NB4 (cell line): ENCODE measurements at regions not wholly inside any gene's neighbourhood (a gene's known extent, or its start where the extent isn't known, plus 50 kb on each side); places are given as distances from the start of the nearest gene placed in this dataset.

ENCODE experiments used
- DNase-seq: peaks from one replicate; pipeline ENCODE4 v3.0.0; 2010; ENCODE audit warnings: low read depth
- H3K4me3 ChIP-seq: one replicate; pipeline ENCODE4 v1.5.1; 2011; ENCODE audit warnings: mild to moderate bottlenecking, low read depth, low read length, moderate library complexity
- MYC ChIP-seq: IDR thresholded peaks from 2 replicates; pipeline ENCODE4 v1.6.1; 2011; ENCODE audit warnings: low read depth, low read length
- POLR2A ChIP-seq: IDR thresholded peaks from 2 replicates; pipeline ENCODE4 v1.6.1; 2011; ENCODE audit warnings: mild to moderate bottlenecking; ENCODE audit not compliant: insufficient read length; ENCODE audit errors: extremely low read depth
- TF ChIP-seq, protein P1 (sequence below): IDR thresholded peaks from 2 replicates; pipeline ENCODE4 v1.6.1; 2011; ENCODE audit warnings: low read depth, low read length
- TF ChIP-seq, protein P2 (sequence below): IDR thresholded peaks from one replicate; pipeline ENCODE4 v1.5.1; 2012; ENCODE audit warnings: low read depth, low read length

DNA sequence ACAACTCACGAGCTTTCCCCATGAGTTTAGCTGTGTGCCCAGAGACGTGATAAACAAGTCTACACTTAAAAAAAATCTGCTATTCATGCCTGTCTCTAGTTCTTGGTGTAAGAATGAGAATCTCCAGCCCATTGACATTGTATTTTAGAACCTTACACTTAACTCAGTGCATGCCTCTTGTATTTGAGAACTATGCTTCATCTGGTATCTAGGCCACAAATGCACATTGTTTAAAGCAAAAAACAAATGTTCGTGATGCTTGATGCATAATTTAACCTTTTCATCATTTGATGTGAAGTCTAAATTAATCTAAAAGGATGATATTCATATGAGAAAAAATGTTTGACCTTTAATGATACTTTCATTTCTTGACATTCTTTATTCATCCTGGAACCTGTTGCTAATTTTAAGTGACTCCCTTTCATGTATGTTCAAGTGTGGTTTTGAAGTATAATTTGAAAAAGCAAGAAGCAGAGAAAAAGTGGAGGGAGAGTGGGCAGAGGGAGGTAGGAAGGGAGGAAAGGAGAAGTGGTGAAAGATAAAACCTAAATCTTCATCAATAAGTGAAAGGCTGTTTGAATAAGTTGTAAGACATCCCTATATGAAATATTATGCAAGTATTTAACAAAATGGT, 116.9 kb downstream of the PFDN4 start:
- no peak for TF ChIP-seq POLR2A
- TF ChIP-seq, protein P1, sequence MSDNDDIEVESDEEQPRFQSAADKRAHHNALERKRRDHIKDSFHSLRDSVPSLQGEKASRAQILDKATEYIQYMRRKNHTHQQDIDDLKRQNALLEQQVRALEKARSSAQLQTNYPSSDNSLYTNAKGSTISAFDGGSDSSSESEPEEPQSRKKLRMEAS: no peak
- TF ChIP-seq MYC: no peak
- TF ChIP-seq, protein P2, sequence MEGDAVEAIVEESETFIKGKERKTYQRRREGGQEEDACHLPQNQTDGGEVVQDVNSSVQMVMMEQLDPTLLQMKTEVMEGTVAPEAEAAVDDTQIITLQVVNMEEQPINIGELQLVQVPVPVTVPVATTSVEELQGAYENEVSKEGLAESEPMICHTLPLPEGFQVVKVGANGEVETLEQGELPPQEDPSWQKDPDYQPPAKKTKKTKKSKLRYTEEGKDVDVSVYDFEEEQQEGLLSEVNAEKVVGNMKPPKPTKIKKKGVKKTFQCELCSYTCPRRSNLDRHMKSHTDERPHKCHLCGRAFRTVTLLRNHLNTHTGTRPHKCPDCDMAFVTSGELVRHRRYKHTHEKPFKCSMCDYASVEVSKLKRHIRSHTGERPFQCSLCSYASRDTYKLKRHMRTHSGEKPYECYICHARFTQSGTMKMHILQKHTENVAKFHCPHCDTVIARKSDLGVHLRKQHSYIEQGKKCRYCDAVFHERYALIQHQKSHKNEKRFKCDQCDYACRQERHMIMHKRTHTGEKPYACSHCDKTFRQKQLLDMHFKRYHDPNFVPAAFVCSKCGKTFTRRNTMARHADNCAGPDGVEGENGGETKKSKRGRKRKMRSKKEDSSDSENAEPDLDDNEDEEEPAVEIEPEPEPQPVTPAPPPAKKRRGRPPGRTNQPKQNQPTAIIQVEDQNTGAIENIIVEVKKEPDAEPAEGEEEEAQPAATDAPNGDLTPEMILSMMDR: no peak
- no peak for DNase-seq
- no peak overlapping the region for H3K4me3 ChIP-seq

DNA sequence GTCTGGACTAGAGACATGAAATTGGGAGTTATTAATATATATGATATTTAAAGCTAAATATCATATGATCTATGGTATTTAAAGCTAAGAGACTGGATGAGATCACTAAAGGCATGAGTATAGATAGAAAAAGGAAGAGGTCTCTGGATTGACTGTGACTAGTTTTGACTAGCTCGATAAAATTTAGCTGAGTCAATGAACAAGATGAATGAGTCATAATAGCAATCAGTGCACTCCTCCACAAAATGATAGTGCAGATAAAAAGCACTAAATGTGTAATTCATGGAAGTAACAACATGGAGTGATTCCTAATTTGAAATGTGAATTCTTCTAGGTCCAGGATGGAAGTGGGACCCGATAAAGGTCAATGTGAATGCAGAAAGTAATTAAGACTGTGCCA, 127.4 kb downstream of the PFDN4 start:
- DNase-seq: no peak
- TF ChIP-seq, protein P1: no peak
- TF ChIP-seq, protein P2: no peak
- no peak for TF ChIP-seq MYC
- no peak for TF ChIP-seq POLR2A
- no peak overlapping the region for H3K4me3 ChIP-seq

DNA sequence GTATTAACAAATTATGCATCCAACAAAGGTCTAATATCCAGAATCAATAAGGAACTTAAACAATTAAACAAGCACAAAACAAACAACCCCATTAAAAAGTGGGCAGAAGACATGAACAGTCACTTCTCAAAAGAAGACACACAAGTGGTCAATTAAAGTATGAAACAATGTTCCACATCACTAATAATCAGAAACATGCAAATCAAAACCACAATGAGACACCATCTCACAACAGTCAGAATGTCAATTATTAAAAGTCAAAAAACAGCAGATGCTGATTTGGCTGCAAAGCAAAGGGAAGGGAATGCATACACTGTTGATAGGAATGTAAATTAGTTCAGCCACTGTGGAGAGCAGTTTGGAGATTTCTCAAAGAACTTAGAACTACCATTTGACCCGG, 129.3 kb downstream of the PFDN4 start:
- no peak overlapping the region for H3K4me3 ChIP-seq
- TF ChIP-seq MYC: no peak
- TF ChIP-seq, protein P1: no peak
- TF ChIP-seq, protein P2: no peak
- no peak for TF ChIP-seq POLR2A
- no peak for DNase-seq

DNA sequence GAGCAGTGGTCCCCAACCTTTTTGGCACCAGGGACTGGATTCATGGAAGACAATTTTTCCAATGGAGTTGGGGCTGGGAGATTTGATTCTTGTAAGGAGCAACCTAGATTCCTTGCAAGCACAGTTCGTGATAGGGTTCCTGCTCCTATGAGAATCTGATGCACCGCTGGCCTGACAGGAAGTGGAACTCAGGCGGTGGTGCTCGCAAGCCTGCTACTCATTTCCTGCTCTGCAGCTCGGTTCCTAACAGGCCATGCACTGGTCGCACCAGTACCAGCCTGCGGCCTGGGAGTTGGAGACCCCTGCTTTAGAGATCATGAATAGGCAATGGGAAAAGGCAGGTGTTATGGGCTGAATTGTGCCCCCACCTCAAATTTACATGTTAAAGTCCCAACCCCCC, 131.2 kb downstream of the PFDN4 start:
- no peak for DNase-seq
- TF ChIP-seq MYC (no peak), POLR2A (no peak)
- TF ChIP-seq, protein P1: no peak
- TF ChIP-seq, protein P2: no peak
- no peak overlapping the region for H3K4me3 ChIP-seq

DNA sequence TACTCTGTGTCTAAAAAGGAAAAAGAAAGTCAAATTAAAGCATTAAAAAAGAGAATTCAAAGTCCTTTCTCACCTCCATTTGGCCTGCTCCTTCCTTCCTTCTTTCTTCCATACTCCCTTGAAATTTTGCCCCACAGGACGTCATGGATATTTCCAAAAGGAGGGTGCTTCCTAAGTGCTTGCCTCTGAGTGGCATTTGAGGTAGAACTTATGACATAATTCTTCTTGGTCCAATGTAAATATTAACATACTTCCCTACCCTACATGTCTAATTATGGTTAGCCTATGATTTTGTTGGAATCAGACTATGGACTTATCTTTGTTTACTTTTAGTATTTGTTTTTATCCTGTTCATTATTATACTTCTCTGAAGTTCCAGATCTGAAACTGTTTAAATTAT, 132.3 kb downstream of the PFDN4 start:
- no peak for DNase-seq
- H3K4me3 ChIP-seq: no peak overlapping the region
- TF ChIP-seq, protein P1: no peak
- TF ChIP-seq POLR2A: no peak
- TF ChIP-seq, protein P2: no peak
- no peak for TF ChIP-seq MYC

DNA sequence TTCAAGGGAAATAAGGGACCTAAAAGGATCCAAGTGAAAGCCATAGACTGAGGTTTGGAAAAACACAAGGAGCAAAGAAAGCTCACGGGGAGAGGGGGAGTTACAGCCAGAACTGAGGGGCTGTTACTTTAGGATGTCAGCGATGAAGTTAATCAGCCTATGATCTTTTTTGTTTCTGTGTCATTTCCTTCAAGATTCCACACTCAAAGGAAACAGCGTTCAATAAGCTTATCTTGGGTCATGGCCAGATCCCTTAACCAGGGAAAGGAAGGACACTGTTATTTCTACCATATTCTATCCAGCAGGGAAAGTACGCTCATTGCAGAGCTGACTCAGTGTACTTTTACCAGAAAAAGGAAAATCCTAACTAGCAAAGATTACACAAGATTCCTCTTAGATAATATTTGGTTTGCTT, 132.8 kb downstream of the PFDN4 start:
- TF ChIP-seq, protein P2: no peak
- TF ChIP-seq, protein P1: no peak
- TF ChIP-seq MYC: no peak
- TF ChIP-seq POLR2A: no peak
- no peak for DNase-seq
- H3K4me3 ChIP-seq: no peak overlapping the region
